RWPE1 (cell line): ENCODE measurements at regions not wholly inside any gene's neighbourhood (a gene's known extent, or its start where the extent isn't known, plus 50 kb on each side); places are given as distances from the start of the nearest gene placed in this dataset.

Source experiments
- CTCF ChIA-PET: fragments of 350-600 bp; sonication (Branson Sonifier 250); formaldehyde crosslinking; extraction: SDS; loops from one replicate; lab custom pipeline; 2021; lab: Yijun Ruan, JAX
- POLR2A ChIA-PET: fragments of 400-600 bp; formaldehyde crosslinking; extraction: SDS; loops from one replicate; lab custom pipeline; 2020; ENCODE audit warnings: antibody characterized with exemption; ENCODE audit not compliant: low non-redundant PET; lab: Yijun Ruan, JAX
- DNase-seq: peaks from one replicate; pipeline ENCODE4 v3.0.0; 2012; ENCODE audit warnings: low spot score
- H3K27ac ChIP-seq: fragments of 450-650 bp; 2 replicates; pipeline ENCODE4 v1.5.1; 2017
- TF ChIP-seq, protein P1 (sequence below): fragments of 450-650 bp; conservative IDR thresholded peaks from 2 replicates; pipeline ENCODE4 v1.5.1; 2017; ENCODE audit warnings: low read depth, mild to moderate bottlenecking

DNA sequence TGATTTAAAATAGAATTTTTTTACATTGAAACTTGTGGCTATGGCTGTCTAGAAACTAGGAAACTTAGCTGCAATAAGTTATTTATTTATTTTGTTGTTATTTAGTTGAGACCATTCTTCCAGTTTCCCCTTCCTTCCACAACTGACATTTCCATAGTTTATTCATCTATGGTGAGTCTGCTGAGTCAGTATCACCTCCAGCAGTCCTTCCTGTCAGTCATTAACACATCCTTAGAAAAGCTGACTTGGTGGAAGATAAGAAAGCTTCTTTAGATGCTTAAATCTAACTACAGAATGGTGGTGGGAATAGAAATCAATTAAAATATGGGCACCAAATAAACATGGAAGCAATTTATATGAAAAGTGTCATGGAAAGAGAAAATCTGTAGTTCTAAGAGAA is 714.0 kb downstream of the RWDD3 start:
- POLR2A ChIA-PET = no interaction called here
- no peak for DNase-seq
- CTCF ChIA-PET = no interaction called here
- H3K27ac ChIP-seq = no peak overlapping the region
- TF ChIP-seq, protein P1, sequence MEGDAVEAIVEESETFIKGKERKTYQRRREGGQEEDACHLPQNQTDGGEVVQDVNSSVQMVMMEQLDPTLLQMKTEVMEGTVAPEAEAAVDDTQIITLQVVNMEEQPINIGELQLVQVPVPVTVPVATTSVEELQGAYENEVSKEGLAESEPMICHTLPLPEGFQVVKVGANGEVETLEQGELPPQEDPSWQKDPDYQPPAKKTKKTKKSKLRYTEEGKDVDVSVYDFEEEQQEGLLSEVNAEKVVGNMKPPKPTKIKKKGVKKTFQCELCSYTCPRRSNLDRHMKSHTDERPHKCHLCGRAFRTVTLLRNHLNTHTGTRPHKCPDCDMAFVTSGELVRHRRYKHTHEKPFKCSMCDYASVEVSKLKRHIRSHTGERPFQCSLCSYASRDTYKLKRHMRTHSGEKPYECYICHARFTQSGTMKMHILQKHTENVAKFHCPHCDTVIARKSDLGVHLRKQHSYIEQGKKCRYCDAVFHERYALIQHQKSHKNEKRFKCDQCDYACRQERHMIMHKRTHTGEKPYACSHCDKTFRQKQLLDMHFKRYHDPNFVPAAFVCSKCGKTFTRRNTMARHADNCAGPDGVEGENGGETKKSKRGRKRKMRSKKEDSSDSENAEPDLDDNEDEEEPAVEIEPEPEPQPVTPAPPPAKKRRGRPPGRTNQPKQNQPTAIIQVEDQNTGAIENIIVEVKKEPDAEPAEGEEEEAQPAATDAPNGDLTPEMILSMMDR = no peak

DNA sequence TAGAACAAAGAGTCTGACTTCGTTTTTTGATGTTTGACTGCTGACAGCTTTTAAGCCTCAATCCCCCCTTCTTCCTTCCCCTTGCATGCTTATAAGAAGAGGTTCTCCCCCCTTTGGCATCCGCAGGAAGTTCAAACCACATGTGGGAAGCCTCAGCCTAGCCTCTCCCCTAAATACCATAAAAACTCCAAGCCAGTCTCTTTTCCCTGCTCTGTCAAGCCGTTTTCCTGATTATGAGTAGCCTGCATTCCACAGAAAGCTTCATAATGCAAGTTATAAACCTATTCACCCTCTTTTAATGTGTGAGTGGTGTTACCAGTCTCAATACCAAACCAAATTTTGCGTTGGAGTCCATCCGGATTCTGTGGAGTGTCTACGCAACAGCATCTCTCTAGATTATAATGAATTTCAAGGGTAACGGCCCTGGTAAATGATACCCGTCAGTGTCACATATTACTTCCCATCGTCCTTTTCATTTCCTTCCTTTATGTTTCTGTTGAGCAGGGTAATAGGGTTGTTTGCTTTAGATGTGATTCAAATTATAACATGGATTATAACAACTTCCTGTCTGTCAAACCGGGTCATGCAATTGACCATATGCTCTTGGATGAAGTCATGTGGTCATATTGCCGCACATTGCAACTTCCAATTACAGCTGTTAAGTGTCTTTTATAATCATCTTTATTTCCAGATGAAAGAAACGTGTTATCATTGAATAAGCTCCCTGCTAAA is 717.5 kb downstream of the RWDD3 start:
- CTCF ChIA-PET = no interaction called here
- POLR2A ChIA-PET = no interaction called here
- DNase-seq = no peak
- no peak overlapping the region for H3K27ac ChIP-seq
- TF ChIP-seq, protein P1 = no peak

DNA sequence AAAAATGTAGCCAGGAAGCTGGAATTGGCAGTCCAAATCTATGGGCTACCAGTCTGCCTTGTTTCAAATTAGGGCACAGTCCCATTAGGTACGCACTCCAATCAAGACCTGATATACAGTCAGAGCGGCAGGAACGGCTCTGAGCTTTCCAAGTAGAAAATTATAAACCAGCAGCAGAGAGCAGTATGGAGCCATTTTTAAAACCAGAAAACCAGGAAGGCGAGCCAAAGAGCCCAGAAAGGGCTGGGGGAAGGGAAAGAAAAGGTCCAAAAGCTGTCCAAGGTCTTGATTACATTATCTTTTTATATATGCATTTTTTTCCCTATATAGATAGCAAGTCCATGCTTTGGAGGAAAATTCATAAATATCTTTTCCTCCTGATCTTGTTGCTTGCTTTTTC is 719.0 kb downstream of the RWDD3 start:
- no peak overlapping the region for H3K27ac ChIP-seq
- TF ChIP-seq, protein P1 = no peak
- peak; percentile 4 for DNase-seq
- ChIA-PET CTCF (interaction anchor here (0.7 kb wide), 1 partner anchor 738 kb away, joined by 3 read pairs; no protein-coding TSS in a partner anchor), POLR2A (no interaction called here)

DNA sequence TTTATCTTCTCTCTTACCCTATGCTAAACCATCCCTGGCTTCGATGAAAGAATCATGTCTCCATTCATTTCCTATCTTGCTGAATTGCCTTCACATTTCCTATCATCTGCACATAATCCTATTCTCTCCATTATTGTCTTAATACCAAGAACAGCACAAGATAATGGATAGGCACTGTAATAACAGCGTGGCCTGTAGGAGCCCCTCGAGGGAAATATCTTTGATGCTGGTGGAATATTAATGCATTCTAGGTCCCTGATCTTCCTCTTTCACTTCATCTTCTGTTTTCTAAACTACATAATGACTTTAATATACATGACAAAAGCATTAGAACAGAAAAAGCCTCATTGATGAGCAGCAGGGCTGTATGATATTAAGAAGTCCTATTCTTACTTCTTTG is 720.6 kb downstream of the RWDD3 start:
- CTCF ChIA-PET = no interaction called here

DNA sequence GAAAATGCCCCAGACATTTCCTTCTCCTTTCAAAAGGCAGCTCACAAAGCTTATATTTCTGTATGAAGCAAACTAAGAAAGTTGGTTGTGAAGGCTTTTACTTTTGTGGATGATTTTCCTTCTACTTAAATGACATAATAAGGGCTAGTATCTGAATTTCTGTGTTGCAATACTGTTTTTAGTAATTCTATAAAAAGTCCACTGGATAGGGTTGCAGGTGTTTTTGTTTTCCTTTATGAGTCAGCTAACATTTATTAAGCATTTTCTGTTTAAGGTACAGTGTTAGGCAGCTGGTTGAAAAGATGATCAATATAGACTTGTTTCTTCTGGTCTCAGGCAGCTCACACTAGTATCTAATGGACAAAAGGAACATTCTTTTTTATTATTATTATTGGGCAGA is 722.2 kb downstream of the RWDD3 start:
- no peak for DNase-seq
- ChIA-PET CTCF (no interaction called here), POLR2A (no interaction called here)
- no peak overlapping the region for H3K27ac ChIP-seq
- TF ChIP-seq, protein P1 = no peak

More for the DNA sequence above, 720.6 kb downstream of the RWDD3 start:
- POLR2A ChIA-PET = no interaction called here
- H3K27ac ChIP-seq = no peak overlapping the region
- TF ChIP-seq, protein P1 = no peak
- DNase-seq = no peak

DNA sequence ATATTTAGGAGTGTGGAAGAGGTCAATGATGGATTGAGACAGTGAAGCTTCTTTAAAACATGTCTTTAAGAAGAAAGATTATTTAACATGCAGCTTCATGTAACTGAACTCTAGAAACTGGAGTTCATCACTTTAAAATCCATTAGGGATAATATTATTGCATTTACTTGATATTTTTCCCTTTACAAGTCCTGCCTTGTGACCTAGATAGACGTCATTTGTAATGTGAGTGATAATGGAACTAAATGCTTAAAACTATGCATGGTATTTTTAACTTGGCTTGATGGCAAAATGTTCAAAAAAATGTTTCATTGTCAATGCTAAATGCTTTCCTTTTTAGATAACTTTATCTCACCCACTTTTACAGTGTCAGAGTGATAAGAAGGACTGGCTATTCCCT is 723.7 kb downstream of the RWDD3 start:
- CTCF ChIA-PET = no interaction called here
- DNase-seq = no peak
- TF ChIP-seq, protein P1 = no peak
- POLR2A ChIA-PET = no interaction called here
- H3K27ac ChIP-seq = no peak overlapping the region
